Non-pigmented ciliary epithelial cell (primary cell): ENCODE measurements at regions not wholly inside any gene's neighbourhood (a gene's known extent, or its start where the extent isn't known, plus 50 kb on each side); places are given as distances from the start of the nearest gene placed in this dataset.

Experiments used
- DNase-seq: peaks from one replicate; pipeline ENCODE4 v3.0.0-alpha.2; 2010; ENCODE audit warnings: low read depth

GRCh38 chr12:71009430-71010142 is 89.0 kb upstream of the PTPRR start:
- DNase-seq, result no peak

GRCh38 chr12:71008616-71009015 is 88.1 kb upstream of the PTPRR start:
- DNase-seq, result no peak

GRCh38 chr12:71007781-71008404 is 87.4 kb upstream of the PTPRR start:
- DNase-seq, result no peak

- no peak for DNase-seq
Measured at GRCh38 chr12:71007020-71007419, 86.5 kb upstream of the PTPRR start.

- DNase-seq, result no peak
Measured at GRCh38 chr12:71005166-71005565, 84.6 kb upstream of the PTPRR start.

GRCh38 chr12:71004578-71004977 is 84.0 kb upstream of the PTPRR start:
- DNase-seq, result no peak

- no peak for DNase-seq
Measured at GRCh38 chr12:71000748-71001147, 80.2 kb upstream of the PTPRR start.

- no peak for DNase-seq
Measured at GRCh38 chr12:71000255-71000654, 79.7 kb upstream of the PTPRR start.

GRCh38 chr12:70994217-70994788 is 73.8 kb upstream of the PTPRR start:
- no peak for DNase-seq

GRCh38 chr12:70989232-70989631 is 68.7 kb upstream of the PTPRR start:
- DNase-seq, result no peak

GRCh38 chr12:70985850-70986249 is 65.3 kb upstream of the PTPRR start:
- DNase-seq, result no peak

- no peak for DNase-seq
Measured at GRCh38 chr12:70983692-70984091, 63.2 kb upstream of the PTPRR start.

- DNase-seq, result no peak
Measured at GRCh38 chr12:70982991-70983390, 62.5 kb upstream of the PTPRR start.

GRCh38 chr12:70982286-70982685 is 61.7 kb upstream of the PTPRR start:
- DNase-seq, result no peak

- no peak for DNase-seq
Measured at GRCh38 chr12:70971001-70971794, 50.7 kb upstream of the PTPRR start.
